ENCODE measurements at regions not wholly inside any gene's neighbourhood (a gene's known extent, or its start where the extent isn't known, plus 50 kb on each side); places are given as distances from the start of the nearest gene placed in this dataset.

DNA sequence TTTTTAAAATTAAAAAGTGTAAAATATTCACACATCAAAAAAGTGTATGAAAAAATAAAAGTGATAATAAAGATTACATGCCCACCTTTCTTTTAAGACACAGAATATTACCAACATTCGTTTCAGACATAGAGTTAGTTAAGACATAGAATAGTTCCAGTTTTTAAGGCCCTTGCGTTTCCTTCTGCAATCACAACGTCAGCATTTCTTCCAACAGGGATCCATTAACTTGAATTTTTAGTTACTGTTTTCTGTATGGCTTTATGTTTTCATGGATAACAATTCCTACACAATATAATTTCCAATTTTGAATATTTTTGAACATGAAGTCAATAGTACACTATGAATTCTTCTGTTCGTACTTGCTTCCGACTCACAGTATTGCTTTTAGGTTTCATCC, 170.8 kb upstream of the C11orf87 start:
- Histone ChIP-seq H3K27ac (ENCODE audit: low read depth, low read length) (no peak overlapping the region), H3K36me3 (ENCODE audit: control insufficient read depth in 1 of 2, insufficient read depth in 2 of 2, low read length in 2 of 2) (no peaks in the 10 kb centered on the region), H3K9me2 (ENCODE audit: insufficient read depth) (no peaks in the 10 kb centered on the region), H3K27me3 (ENCODE audit: insufficient read depth, low read length) (no peaks in the 10 kb centered on the region), H3K9ac (ENCODE audit: low read length) (no peak overlapping the region), H3K4me2 (ENCODE audit: low read length) (no peak overlapping the region), H3K9me3 (ENCODE audit: control insufficient read depth in 1 of 2, insufficient read depth in 1 of 2, low read depth in 1 of 2, low read length in 2 of 2) (no peaks in the 10 kb centered on the region), H3K4me3 (replicated peaks in 1 of 2; ENCODE audit: low read depth in 1 of 2, low read length in 2 of 2) (no peak overlapping the region), H4K20me1 (ENCODE audit: insufficient read depth) (no peaks in the 10 kb centered on the region), H2AFZ (ENCODE audit: low read depth, low read length, poor library complexity, severe bottlenecking) (no peak overlapping the region), H3K4me1 (ENCODE audit: control insufficient read depth in 1 of 2, insufficient read depth in 2 of 2, low read length in 2 of 2) (no peaks in the 10 kb centered on the region), H3K79me2 (ENCODE audit: insufficient read depth, low read length) (no peaks in the 10 kb centered on the region)
- ChIA-PET CTCF (no interaction called here), POLR2A (no interaction called here), RAD21 (ENCODE audit: low non-redundant PET in 1 of 2, low total read pairs in 2 of 2, uncharacterized antibody in 2 of 2, unreplicated experiment in 2 of 2) (no interaction called here)
- no TSS peak for BruUV-seq (replicated peaks)
- intact Hi-C loops (cut with micrococcal nuclease), result no loop called here
- ATAC-seq, result no peak
- DNase-seq (ENCODE audit: low read depth, low spot score), result no peak
- TF ChIP-seq, protein P1, sequence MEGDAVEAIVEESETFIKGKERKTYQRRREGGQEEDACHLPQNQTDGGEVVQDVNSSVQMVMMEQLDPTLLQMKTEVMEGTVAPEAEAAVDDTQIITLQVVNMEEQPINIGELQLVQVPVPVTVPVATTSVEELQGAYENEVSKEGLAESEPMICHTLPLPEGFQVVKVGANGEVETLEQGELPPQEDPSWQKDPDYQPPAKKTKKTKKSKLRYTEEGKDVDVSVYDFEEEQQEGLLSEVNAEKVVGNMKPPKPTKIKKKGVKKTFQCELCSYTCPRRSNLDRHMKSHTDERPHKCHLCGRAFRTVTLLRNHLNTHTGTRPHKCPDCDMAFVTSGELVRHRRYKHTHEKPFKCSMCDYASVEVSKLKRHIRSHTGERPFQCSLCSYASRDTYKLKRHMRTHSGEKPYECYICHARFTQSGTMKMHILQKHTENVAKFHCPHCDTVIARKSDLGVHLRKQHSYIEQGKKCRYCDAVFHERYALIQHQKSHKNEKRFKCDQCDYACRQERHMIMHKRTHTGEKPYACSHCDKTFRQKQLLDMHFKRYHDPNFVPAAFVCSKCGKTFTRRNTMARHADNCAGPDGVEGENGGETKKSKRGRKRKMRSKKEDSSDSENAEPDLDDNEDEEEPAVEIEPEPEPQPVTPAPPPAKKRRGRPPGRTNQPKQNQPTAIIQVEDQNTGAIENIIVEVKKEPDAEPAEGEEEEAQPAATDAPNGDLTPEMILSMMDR (IDR thresholded peaks at IDR 0.05 in 2 of 3, conservative IDR thresholded peaks at IDR 0.05 in 1 of 3; ENCODE audit: borderline replicate concordance in 1 of 3, insufficient read depth in 1 of 3, low read depth in 2 of 3, low read length in 2 of 3), result no peak
- TF ChIP-seq ZNF274 (IDR thresholded peaks at IDR 0.05; ENCODE audit: low read depth, low read length) (no peak), CEBPB (IDR thresholded peaks at IDR 0.05; ENCODE audit: low read depth) (no peak), JUND (IDR thresholded peaks at IDR 0.05) (no peak), RAD21 (IDR thresholded peaks at IDR 0.05; ENCODE audit: low read depth) (no peak), EZH2phosphoT487 (IDR thresholded peaks at IDR 0.05; ENCODE audit: borderline replicate concordance) (no peak), FOSL1 (IDR thresholded peaks at IDR 0.05; ENCODE audit: low read depth) (no peak), TCF7L2 (IDR thresholded peaks at IDR 0.05; ENCODE audit: borderline replicate concordance, extremely low read depth, insufficient read depth, insufficient read length) (no peak), ZFX (IDR thresholded peaks at IDR 0.05) (no peak), EZH2 (IDR thresholded peaks at IDR 0.05) (no peak), SP1 (IDR thresholded peaks at IDR 0.05; ENCODE audit: low read depth) (no peak), POLR2AphosphoS5 (IDR thresholded peaks at IDR 0.05; ENCODE audit: low read depth, low read length) (no peak), SIN3A (IDR thresholded peaks at IDR 0.05; ENCODE audit: low read depth) (no peak), CBX3 (IDR thresholded peaks at IDR 0.05; ENCODE audit: low read depth) (no peak), EGR1 (IDR thresholded peaks at IDR 0.05; ENCODE audit: low read depth) (no peak)
- TF ChIP-seq, protein P2, sequence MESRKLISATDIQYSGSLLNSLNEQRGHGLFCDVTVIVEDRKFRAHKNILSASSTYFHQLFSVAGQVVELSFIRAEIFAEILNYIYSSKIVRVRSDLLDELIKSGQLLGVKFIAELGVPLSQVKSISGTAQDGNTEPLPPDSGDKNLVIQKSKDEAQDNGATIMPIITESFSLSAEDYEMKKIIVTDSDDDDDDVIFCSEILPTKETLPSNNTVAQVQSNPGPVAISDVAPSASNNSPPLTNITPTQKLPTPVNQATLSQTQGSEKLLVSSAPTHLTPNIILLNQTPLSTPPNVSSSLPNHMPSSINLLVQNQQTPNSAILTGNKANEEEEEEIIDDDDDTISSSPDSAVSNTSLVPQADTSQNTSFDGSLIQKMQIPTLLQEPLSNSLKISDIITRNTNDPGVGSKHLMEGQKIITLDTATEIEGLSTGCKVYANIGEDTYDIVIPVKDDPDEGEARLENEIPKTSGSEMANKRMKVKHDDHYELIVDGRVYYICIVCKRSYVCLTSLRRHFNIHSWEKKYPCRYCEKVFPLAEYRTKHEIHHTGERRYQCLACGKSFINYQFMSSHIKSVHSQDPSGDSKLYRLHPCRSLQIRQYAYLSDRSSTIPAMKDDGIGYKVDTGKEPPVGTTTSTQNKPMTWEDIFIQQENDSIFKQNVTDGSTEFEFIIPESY (IDR thresholded peaks at IDR 0.05; ENCODE audit: extremely low read depth, insufficient replicate concordance, low read length), result no peak
